ENCODE measurements at regions not wholly inside any gene's neighbourhood (a gene's known extent, or its start where the extent isn't known, plus 50 kb on each side); places are given as distances from the start of the nearest gene placed in this dataset.
A peak's percentile ranks its signal among the peaks of the same experiment; 100 is the strongest.

- H3K9me3 Mint-ChIP-seq (ENCODE audit: low read depth, unreplicated experiment) = no peaks in the 10 kb centered on the region
- TF ChIP-seq CTCF (IDR thresholded peaks at IDR 0.05; ENCODE audit: unreplicated experiment) = no peak
- DNase-seq = peak; percentile 74
- H3K27me3 Mint-ChIP-seq (ENCODE audit: unreplicated experiment) = no peaks in the 10 kb centered on the region
- intact Hi-C loops (cut with micrococcal nuclease; ENCODE audit: unreplicated experiment) = no loop called here
- no peaks in the 10 kb centered on the region for H3K36me3 Mint-ChIP-seq (ENCODE audit: insufficient read depth, unreplicated experiment)
- BruUV-seq (replicated peaks) = no TSS peak
- peaks cover 70% of the 10 kb centered on the region for H3K4me1 Mint-ChIP-seq (ENCODE audit: low read depth, unreplicated experiment)
- H3K27ac Mint-ChIP-seq (ENCODE audit: unreplicated experiment) = no peak overlapping the region
- CTCF ChIA-PET = interaction anchor here (0.8 to 1.0 kb wide), 2 partner anchors 10 to 11 kb away, joined by 3 to 4 read pairs; no protein-coding TSS in a partner anchor
- H3K4me3 Mint-ChIP-seq (ENCODE audit: low read depth, unreplicated experiment) = peak overlapping the region; percentile 9
Observed at GRCh38 chr20:50379049-50379990, 130.9 kb upstream of the PTPN1 start.

GRCh38 chr20:50379991-50380696 lies 130.0 kb upstream of the PTPN1 start:
- H3K4me3 Mint-ChIP-seq (ENCODE audit: low read depth, unreplicated experiment) = no peak overlapping the region
- no peak for TF ChIP-seq CTCF (IDR thresholded peaks at IDR 0.05; ENCODE audit: unreplicated experiment)
- intact Hi-C loops (cut with micrococcal nuclease; ENCODE audit: unreplicated experiment) = loop anchor here (5.0 kb wide), 1 partner anchor 193 kb away; no protein-coding TSS in a partner anchor
- H3K27ac Mint-ChIP-seq (ENCODE audit: unreplicated experiment) = no peak overlapping the region
- no TSS peak for BruUV-seq (replicated peaks)
- H3K9me3 Mint-ChIP-seq (ENCODE audit: low read depth, unreplicated experiment) = no peaks in the 10 kb centered on the region
- no peaks in the 10 kb centered on the region for H3K27me3 Mint-ChIP-seq (ENCODE audit: unreplicated experiment)
- peaks cover 75% of the 10 kb centered on the region for H3K4me1 Mint-ChIP-seq (ENCODE audit: low read depth, unreplicated experiment)
- CTCF ChIA-PET = interaction anchor here (0.8 kb wide), 1 partner anchor 11 kb away, joined by 3 read pairs; no protein-coding TSS in a partner anchor
- H3K36me3 Mint-ChIP-seq (ENCODE audit: insufficient read depth, unreplicated experiment) = no peaks in the 10 kb centered on the region
- DNase-seq = no peak

GRCh38 chr20:50380697-50381040 lies 129.5 kb upstream of the PTPN1 start:
- CTCF ChIA-PET = no interaction called here
- no peak overlapping the region for H3K27ac Mint-ChIP-seq (ENCODE audit: unreplicated experiment)
- intact Hi-C loops (cut with micrococcal nuclease; ENCODE audit: unreplicated experiment) = loop anchor here (5.0 kb wide), 1 partner anchor 193 kb away; no protein-coding TSS in a partner anchor
- H3K27me3 Mint-ChIP-seq (ENCODE audit: unreplicated experiment) = no peaks in the 10 kb centered on the region
- no peak overlapping the region for H3K4me3 Mint-ChIP-seq (ENCODE audit: low read depth, unreplicated experiment)
- H3K36me3 Mint-ChIP-seq (ENCODE audit: insufficient read depth, unreplicated experiment) = no peaks in the 10 kb centered on the region
- BruUV-seq (replicated peaks) = no TSS peak
- TF ChIP-seq CTCF (IDR thresholded peaks at IDR 0.05; ENCODE audit: unreplicated experiment) = peak; percentile 58
- H3K9me3 Mint-ChIP-seq (ENCODE audit: low read depth, unreplicated experiment) = no peaks in the 10 kb centered on the region
- peak; percentile 60 for DNase-seq
- H3K4me1 Mint-ChIP-seq (ENCODE audit: low read depth, unreplicated experiment) = peaks cover 76% of the 10 kb centered on the region

- Mint-ChIP-seq H3K36me3 (ENCODE audit: insufficient read depth, unreplicated experiment) (no peaks in the 10 kb centered on the region), H3K4me3 (ENCODE audit: low read depth, unreplicated experiment) (no peak overlapping the region), H3K4me1 (ENCODE audit: low read depth, unreplicated experiment) (peaks cover 76% of the 10 kb centered on the region), H3K27ac (ENCODE audit: unreplicated experiment) (no peak overlapping the region), H3K27me3 (ENCODE audit: unreplicated experiment) (no peaks in the 10 kb centered on the region), H3K9me3 (ENCODE audit: low read depth, unreplicated experiment) (no peaks in the 10 kb centered on the region)
- no TSS peak for BruUV-seq (replicated peaks)
- no peak for DNase-seq
- CTCF ChIA-PET = no interaction called here
- intact Hi-C loops (cut with micrococcal nuclease; ENCODE audit: unreplicated experiment) = loop anchor here (5.0 kb wide), 1 partner anchor 194 kb away; no protein-coding TSS in a partner anchor
- TF ChIP-seq CTCF (IDR thresholded peaks at IDR 0.05; ENCODE audit: unreplicated experiment) = no peak
Observed at GRCh38 chr20:50381075-50381732, 129.0 kb upstream of the PTPN1 start.
